ENCODE measurements at regions not wholly inside any gene's neighbourhood (a gene's known extent, or its start where the extent isn't known, plus 50 kb on each side); places are given as distances from the start of the nearest gene placed in this dataset.
"Not testable (repeated sequence)": the region's sequence is repeated elsewhere in the genome, so short reads cannot be mapped to it uniquely, and the experiment has no call there.

GRCh38 chr5:26495437-26495836 is 542.9 kb downstream of the CDH9 start:
- ChIA-PET CTCF (no interaction called here), POLR2A (no interaction called here)
- H3K27me3 Mint-ChIP-seq = no peaks in the 10 kb centered on the region
- H3K4me3 Mint-ChIP-seq = no peak overlapping the region
- no peak overlapping the region for H3K27ac Mint-ChIP-seq
- no peaks in the 10 kb centered on the region for H3K4me1 Mint-ChIP-seq (ENCODE audit: low read depth)
- no peaks in the 10 kb centered on the region for H3K36me3 Mint-ChIP-seq
- intact Hi-C loops (cut with micrococcal nuclease) = no loop called here
- DNase-seq = no peak
- H3K9me3 Mint-ChIP-seq = peaks cover 26% of the 10 kb centered on the region

- POLR2A ChIA-PET = no interaction called here
- Mint-ChIP-seq H3K4me1 (ENCODE audit: low read depth) (no peaks in the 10 kb centered on the region), H3K9me3 (peaks cover 35% of the 10 kb centered on the region), H3K4me3 (no peak overlapping the region), H3K36me3 (no peaks in the 10 kb centered on the region), H3K27me3 (no peaks in the 10 kb centered on the region), H3K27ac (no peak overlapping the region)
- intact Hi-C loops (cut with micrococcal nuclease) = no loop called here
- no peak for DNase-seq
- CTCF ChIA-PET = no interaction called here
These were observed 545.4 kb downstream of the CDH9 start for GRCh38 chr5:26492906-26493459.

- ChIA-PET POLR2A (no interaction called here), CTCF (no interaction called here)
- H3K4me1 Mint-ChIP-seq (ENCODE audit: low read depth) = no peaks in the 10 kb centered on the region
These were observed 550.8 kb downstream of the CDH9 start for GRCh38 chr5:26487553-26487952.

GRCh38 chr5:26486631-26487030 is 551.8 kb downstream of the CDH9 start:
- no peak overlapping the region for H3K4me3 Mint-ChIP-seq
- H3K27ac Mint-ChIP-seq = no peak overlapping the region
- DNase-seq = no peak
- intact Hi-C loops (cut with micrococcal nuclease) = no loop called here
- H3K9me3 Mint-ChIP-seq = peaks cover 21% of the 10 kb centered on the region
- H3K27me3 Mint-ChIP-seq = no peaks in the 10 kb centered on the region
- no peaks in the 10 kb centered on the region for H3K4me1 Mint-ChIP-seq (ENCODE audit: low read depth)
- no peaks in the 10 kb centered on the region for H3K36me3 Mint-ChIP-seq
- POLR2A ChIA-PET = no interaction called here
- CTCF ChIA-PET = no interaction called here

More at GRCh38 chr5:26487553-26487952, 550.8 kb downstream of the CDH9 start:
- Mint-ChIP-seq H3K27ac (no peak overlapping the region), H3K27me3 (no peaks in the 10 kb centered on the region), H3K36me3 (no peaks in the 10 kb centered on the region), H3K9me3 (peaks cover 19% of the 10 kb centered on the region), H3K4me3 (no peak overlapping the region)
- intact Hi-C loops (cut with micrococcal nuclease) = no loop called here
- no peak for DNase-seq

- POLR2A ChIA-PET = not testable (repeated sequence)
These were observed 553.1 kb downstream of the CDH9 start for GRCh38 chr5:26485146-26485860.

GRCh38 chr5:26482810-26483375 is 555.5 kb downstream of the CDH9 start:
- H3K27ac Mint-ChIP-seq = no peak overlapping the region
- CTCF ChIA-PET = no interaction called here
- H3K9me3 Mint-ChIP-seq = peaks cover 5% of the 10 kb centered on the region
- intact Hi-C loops (cut with micrococcal nuclease) = no loop called here
- no peaks in the 10 kb centered on the region for H3K27me3 Mint-ChIP-seq
- DNase-seq = no peak
- no peaks in the 10 kb centered on the region for H3K36me3 Mint-ChIP-seq
- no peaks in the 10 kb centered on the region for H3K4me1 Mint-ChIP-seq (ENCODE audit: low read depth)
- no peak overlapping the region for H3K4me3 Mint-ChIP-seq
- POLR2A ChIA-PET = no interaction called here

More at GRCh38 chr5:26485146-26485860, 553.1 kb downstream of the CDH9 start:
- H3K27ac Mint-ChIP-seq; intact Hi-C loops (cut with micrococcal nuclease); H3K36me3 Mint-ChIP-seq; H3K4me3 Mint-ChIP-seq; DNase-seq; CTCF ChIA-PET; H3K4me1 Mint-ChIP-seq (ENCODE audit: low read depth); H3K27me3 Mint-ChIP-seq: not testable (repeated sequence)
- H3K9me3 Mint-ChIP-seq = peaks cover 12% of the 10 kb centered on the region

- peaks cover 2% of the 10 kb centered on the region for H3K9me3 Mint-ChIP-seq
- H3K36me3 Mint-ChIP-seq = no peaks in the 10 kb centered on the region
- ChIA-PET CTCF (no interaction called here), POLR2A (no interaction called here)
- no peak overlapping the region for H3K4me3 Mint-ChIP-seq
- intact Hi-C loops (cut with micrococcal nuclease) = no loop called here
- H3K27me3 Mint-ChIP-seq = no peaks in the 10 kb centered on the region
- DNase-seq = no peak
- no peak overlapping the region for H3K27ac Mint-ChIP-seq
- H3K4me1 Mint-ChIP-seq (ENCODE audit: low read depth) = no peaks in the 10 kb centered on the region
These were observed 556.1 kb downstream of the CDH9 start for GRCh38 chr5:26482076-26482809.

GRCh38 chr5:26470439-26470838 is 567.9 kb downstream of the CDH9 start:
- no peak for DNase-seq
- H3K27ac Mint-ChIP-seq = no peak overlapping the region
- no peak overlapping the region for H3K4me3 Mint-ChIP-seq
- H3K27me3 Mint-ChIP-seq = no peaks in the 10 kb centered on the region
- CTCF ChIA-PET = no interaction called here
- H3K36me3 Mint-ChIP-seq = no peaks in the 10 kb centered on the region
- no peaks in the 10 kb centered on the region for H3K4me1 Mint-ChIP-seq (ENCODE audit: low read depth)
- intact Hi-C loops (cut with micrococcal nuclease) = no loop called here
- POLR2A ChIA-PET = no interaction called here
- H3K9me3 Mint-ChIP-seq = peaks cover 14% of the 10 kb centered on the region

GRCh38 chr5:26439121-26439520 is 599.3 kb downstream of the CDH9 start:
- ChIA-PET POLR2A (no interaction called here), CTCF (no interaction called here)
- Mint-ChIP-seq H3K36me3 (no peaks in the 10 kb centered on the region), H3K4me1 (ENCODE audit: low read depth) (no peaks in the 10 kb centered on the region), H3K27me3 (no peaks in the 10 kb centered on the region), H3K9me3 (peaks cover 24% of the 10 kb centered on the region), H3K4me3 (no peak overlapping the region), H3K27ac (no peak overlapping the region)
- intact Hi-C loops (cut with micrococcal nuclease) = no loop called here
- no peak for DNase-seq

- ChIA-PET POLR2A (no interaction called here), CTCF (no interaction called here)
- H3K4me3 Mint-ChIP-seq = no peak overlapping the region
- no peaks in the 10 kb centered on the region for H3K27me3 Mint-ChIP-seq
- no peak for DNase-seq
- intact Hi-C loops (cut with micrococcal nuclease) = no loop called here
- H3K36me3 Mint-ChIP-seq = no peaks in the 10 kb centered on the region
- no peaks in the 10 kb centered on the region for H3K4me1 Mint-ChIP-seq (ENCODE audit: low read depth)
- peaks cover 24% of the 10 kb centered on the region for H3K9me3 Mint-ChIP-seq
- no peak overlapping the region for H3K27ac Mint-ChIP-seq
These were observed 603.7 kb downstream of the CDH9 start for GRCh38 chr5:26434688-26435087.

GRCh38 chr5:26432386-26432785 is 606.0 kb downstream of the CDH9 start:
- Mint-ChIP-seq H3K4me1 (ENCODE audit: low read depth) (no peaks in the 10 kb centered on the region), H3K27ac (no peak overlapping the region), H3K27me3 (no peaks in the 10 kb centered on the region), H3K9me3 (peaks cover 19% of the 10 kb centered on the region), H3K4me3 (no peak overlapping the region), H3K36me3 (no peaks in the 10 kb centered on the region)
- ChIA-PET CTCF (no interaction called here), POLR2A (no interaction called here)
- DNase-seq = no peak
- intact Hi-C loops (cut with micrococcal nuclease) = no loop called here

- Mint-ChIP-seq H3K27me3 (no peaks in the 10 kb centered on the region), H3K4me1 (ENCODE audit: low read depth) (no peaks in the 10 kb centered on the region), H3K27ac (no peak overlapping the region), H3K9me3 (peaks cover 23% of the 10 kb centered on the region), H3K36me3 (no peaks in the 10 kb centered on the region), H3K4me3 (no peak overlapping the region)
- no peak for DNase-seq
- ChIA-PET POLR2A (no interaction called here), CTCF (no interaction called here)
- intact Hi-C loops (cut with micrococcal nuclease) = no loop called here
These were observed 608.1 kb downstream of the CDH9 start for GRCh38 chr5:26430323-26430722.

- H3K9me3 Mint-ChIP-seq = peaks cover 12% of the 10 kb centered on the region
- ChIA-PET CTCF (no interaction called here), POLR2A (no interaction called here)
- intact Hi-C loops (cut with micrococcal nuclease) = no loop called here
- H3K27ac Mint-ChIP-seq = no peak overlapping the region
- H3K4me1 Mint-ChIP-seq (ENCODE audit: low read depth) = no peaks in the 10 kb centered on the region
- DNase-seq = no peak
- H3K4me3 Mint-ChIP-seq = no peak overlapping the region
- no peaks in the 10 kb centered on the region for H3K36me3 Mint-ChIP-seq
- no peaks in the 10 kb centered on the region for H3K27me3 Mint-ChIP-seq
These were observed 611.1 kb downstream of the CDH9 start for GRCh38 chr5:26427281-26427680.

Data from activated CD4-positive, alpha-beta memory T cell treated with anti-CD3 and anti-CD28 coated beads for 36 hours (primary cell).